Large intestine (tissue), 3 donors: ENCODE measurements at regions not wholly inside any gene's neighbourhood (a gene's known extent, or its start where the extent isn't known, plus 50 kb on each side); places are given as distances from the start of the nearest gene placed in this dataset.
A peak's percentile ranks its signal among the peaks of the same experiment; 100 is the strongest.
"Not testable (repeated sequence)": the region's sequence is repeated elsewhere in the genome, so short reads cannot be mapped to it uniquely, and the experiment has no call there.

Experiments used
- DNase-seq, 2 donors: peaks; one replicate each; pipeline versions ENCODE4 v3.0.0 to v3.0.0-alpha.2; 2013
- H3K27ac ChIP-seq: one replicate; pipeline ENCODE4 v1.5.1; 2013; ENCODE audit warnings: low read length
- H3K27me3 ChIP-seq: 2 replicates; pipeline ENCODE4 v1.6.1; 2013; ENCODE audit warnings: low read length; ENCODE audit not compliant: control insufficient read depth, insufficient read depth
- H3K36me3 ChIP-seq: 2 replicates; pipeline ENCODE4 v1.6.1; 2013; ENCODE audit warnings: low read length; ENCODE audit not compliant: control insufficient read depth, insufficient read depth
- H3K4me1 ChIP-seq: one replicate; pipeline ENCODE4 v1.6.1; 2013; ENCODE audit warnings: low read length; ENCODE audit not compliant: control insufficient read depth, insufficient read depth
- H3K4me3 ChIP-seq: one replicate; pipeline ENCODE4 v1.5.1; 2013; ENCODE audit warnings: low read length
- H3K9me3 ChIP-seq: one replicate; pipeline ENCODE4 v1.6.1; 2013; ENCODE audit warnings: mild to moderate bottlenecking, low read depth, low read length, moderate library complexity; ENCODE audit not compliant: control insufficient read depth
- WGBS: methylation state at CpG from one replicate; pipeline ENCODE4 v1.1.5; 2013; ENCODE audit warnings: low lambda C conversion rate; ENCODE audit not compliant: insufficient coverage; 5-methylcytosine and 5-hydroxymethylcytosine counted together

- H3K36me3 ChIP-seq, H3K4me1 ChIP-seq, H3K4me3 ChIP-seq, H3K27ac ChIP-seq, DNase-seq, H3K27me3 ChIP-seq, H3K9me3 ChIP-seq: not testable (repeated sequence)
- no CpG with 5 or more reads among the region's 1 CpG for WGBS
Observed at GRCh38 chr12:92391726-92392125, 246.1 kb upstream of the BTG1 start.

GRCh38 chr12:92389466-92389865, 243.8 kb upstream of the BTG1 start:
- WGBS: 0% methylated on average over 1 of the region's 3 CpGs
- Histone ChIP-seq H3K4me3 (no peak overlapping the region), H3K27ac (peak overlapping the region; percentile 4), H3K9me3 (peaks cover 4% of the 10 kb centered on the region), H3K27me3 (no peaks in the 10 kb centered on the region), H3K4me1 (no peaks in the 10 kb centered on the region), H3K36me3 (no peaks in the 10 kb centered on the region)
- DNase-seq: peak; percentile 38 to 57

- WGBS: 100% methylated on average over 1 of the region's 2 CpGs
- H3K9me3 ChIP-seq: no peaks in the 10 kb centered on the region
- no peaks in the 10 kb centered on the region for H3K27me3 ChIP-seq
- H3K27ac ChIP-seq: no peak overlapping the region
- DNase-seq: no peak
- H3K4me1 ChIP-seq: no peaks in the 10 kb centered on the region
- no peaks in the 10 kb centered on the region for H3K36me3 ChIP-seq
- H3K4me3 ChIP-seq: no peak overlapping the region
Observed at GRCh38 chr12:92385296-92385695, 239.7 kb upstream of the BTG1 start.

- no peaks in the 10 kb centered on the region for H3K4me1 ChIP-seq
- no peaks in the 10 kb centered on the region for H3K36me3 ChIP-seq
- H3K27me3 ChIP-seq: no peaks in the 10 kb centered on the region
- no peak for DNase-seq
- no peak overlapping the region for H3K4me3 ChIP-seq
- no peaks in the 10 kb centered on the region for H3K9me3 ChIP-seq
- H3K27ac ChIP-seq: no peak overlapping the region
- 60% methylated on average over 3 of the region's 3 CpGs for WGBS
Observed at GRCh38 chr12:92384571-92384970, 238.9 kb upstream of the BTG1 start.

GRCh38 chr12:92382383-92382878, 236.8 kb upstream of the BTG1 start:
- H3K27me3 ChIP-seq: no peaks in the 10 kb centered on the region
- H3K4me3 ChIP-seq: no peak overlapping the region
- no peaks in the 10 kb centered on the region for H3K4me1 ChIP-seq
- no peak for DNase-seq
- WGBS: 100% methylated on average over 1 of the region's 3 CpGs
- no peaks in the 10 kb centered on the region for H3K36me3 ChIP-seq
- H3K27ac ChIP-seq: no peak overlapping the region
- no peaks in the 10 kb centered on the region for H3K9me3 ChIP-seq

GRCh38 chr12:92381856-92382255, 236.2 kb upstream of the BTG1 start:
- Histone ChIP-seq H3K27ac (no peak overlapping the region), H3K4me1 (no peaks in the 10 kb centered on the region), H3K9me3 (no peaks in the 10 kb centered on the region), H3K36me3 (no peaks in the 10 kb centered on the region), H3K4me3 (no peak overlapping the region), H3K27me3 (no peaks in the 10 kb centered on the region)
- DNase-seq: no peak

- Histone ChIP-seq H3K27ac (no peak overlapping the region), H3K36me3 (no peaks in the 10 kb centered on the region), H3K27me3 (no peaks in the 10 kb centered on the region), H3K4me3 (no peak overlapping the region), H3K9me3 (no peaks in the 10 kb centered on the region), H3K4me1 (no peaks in the 10 kb centered on the region)
- WGBS: no CpG with 5 or more reads among the region's 4 CpGs
- DNase-seq: no peak
Observed at GRCh38 chr12:92378682-92379479, 233.2 kb upstream of the BTG1 start.

- H3K36me3 ChIP-seq, DNase-seq, H3K27ac ChIP-seq, H3K27me3 ChIP-seq, H3K4me3 ChIP-seq, H3K4me1 ChIP-seq, H3K9me3 ChIP-seq: not testable (repeated sequence)
- 80% methylated on average over 1 of the region's 3 CpGs for WGBS
Observed at GRCh38 chr12:92375504-92375903, 229.9 kb upstream of the BTG1 start.

- H3K27me3 ChIP-seq: no peaks in the 10 kb centered on the region
- DNase-seq: no peak
- H3K36me3 ChIP-seq: no peaks in the 10 kb centered on the region
- no peak overlapping the region for H3K27ac ChIP-seq
- H3K4me3 ChIP-seq: no peak overlapping the region
- no peaks in the 10 kb centered on the region for H3K4me1 ChIP-seq
- H3K9me3 ChIP-seq: no peaks in the 10 kb centered on the region
Observed at GRCh38 chr12:92370828-92371227, 225.2 kb upstream of the BTG1 start.

- 100% methylated on average over 1 of the region's 2 CpGs for WGBS
- H3K27me3 ChIP-seq: no peaks in the 10 kb centered on the region
- no peaks in the 10 kb centered on the region for H3K4me1 ChIP-seq
- no peaks in the 10 kb centered on the region for H3K36me3 ChIP-seq
- H3K9me3 ChIP-seq: no peaks in the 10 kb centered on the region
- H3K27ac ChIP-seq: no peak overlapping the region
- no peak overlapping the region for H3K4me3 ChIP-seq
- no peak for DNase-seq
Observed at GRCh38 chr12:92369636-92370035, 224.0 kb upstream of the BTG1 start.

GRCh38 chr12:92369056-92369455, 223.4 kb upstream of the BTG1 start:
- no CpG with 5 or more reads among the region's 3 CpGs for WGBS
- no peak overlapping the region for H3K4me3 ChIP-seq
- no peaks in the 10 kb centered on the region for H3K4me1 ChIP-seq
- H3K27ac ChIP-seq: no peak overlapping the region
- DNase-seq: no peak
- H3K9me3 ChIP-seq: no peaks in the 10 kb centered on the region
- no peaks in the 10 kb centered on the region for H3K27me3 ChIP-seq
- H3K36me3 ChIP-seq: no peaks in the 10 kb centered on the region
